SH-SY5Y (cell line): ENCODE measurements at regions not wholly inside any gene's neighbourhood (a gene's known extent, or its start where the extent isn't known, plus 50 kb on each side); places are given as distances from the start of the nearest gene placed in this dataset.

Experiments
- GATA2 ChIP-seq: IDR thresholded peaks from 2 replicates; pipeline ENCODE4 v1.6.1; 2011; ENCODE audit warnings: mild to moderate bottlenecking, low read depth, low read length
- GATA3 ChIP-seq: IDR thresholded peaks from 2 replicates; pipeline ENCODE4 v1.6.1; 2011; ENCODE audit warnings: low read depth, mild to moderate bottlenecking, low read length, moderate library complexity

DNA sequence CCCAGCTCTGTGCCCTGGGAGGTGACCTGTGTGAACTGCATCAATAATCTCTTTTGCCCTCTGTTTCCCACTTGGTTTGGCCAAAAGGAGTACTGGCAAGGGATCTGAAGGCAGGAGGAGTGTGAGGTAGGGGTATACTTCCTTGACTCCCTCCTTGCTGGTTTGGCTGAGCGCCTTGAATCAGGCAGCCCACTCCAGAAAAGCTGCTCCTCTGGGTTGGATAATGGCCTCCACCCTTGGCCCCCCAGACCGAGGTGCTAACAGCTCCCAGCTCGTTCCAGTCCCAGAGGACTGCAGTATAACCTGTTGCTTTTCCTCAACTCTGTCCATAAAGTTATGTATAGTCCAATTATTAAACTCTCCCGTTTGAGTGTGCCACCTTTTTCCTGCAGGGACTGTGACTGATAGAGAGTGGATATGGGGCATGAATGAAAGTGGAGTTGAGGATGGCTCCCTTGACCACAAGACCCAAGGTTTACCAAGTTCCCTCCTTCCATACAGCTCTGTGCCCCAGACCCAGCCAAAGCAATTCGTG lies 88.2 kb upstream of the HAND1 start:
- TF ChIP-seq GATA3: no peak
- no peak for TF ChIP-seq GATA2
